HG03565 (cell line): ENCODE measurements at regions not wholly inside any gene's neighbourhood (a gene's known extent, or its start where the extent isn't known, plus 50 kb on each side); places are given as distances from the start of the nearest gene placed in this dataset.

Experiments
- ATAC-seq: cut with Tn5 transposase; IDR thresholded peaks from one replicate; pipeline ENCODE4 v1.9.1; 2021; ENCODE audit warnings: mild to moderate bottlenecking, moderate library complexity; ENCODE audit not compliant: unreplicated experiment

GRCh38 chr3:43155464-43156121, 49.7 kb upstream of the POMGNT2 start:
- no peak for ATAC-seq
